ACC112 (cell line): ENCODE measurements at regions not wholly inside any gene's neighbourhood (a gene's known extent, or its start where the extent isn't known, plus 50 kb on each side); places are given as distances from the start of the nearest gene placed in this dataset.

Source experiments
- H2AFZ ChIP-seq: fragments of 200-600 bp; sonication (generic); one replicate; pipeline ENCODE4 v1.6.0; 2017; ENCODE audit warnings: antibody characterized with exemption, low read length; ENCODE audit not compliant: unreplicated experiment
- H3K27ac ChIP-seq: fragments of 200-600 bp; sonication (generic); 2 replicates; pipeline ENCODE4 v1.5.1; 2014; ENCODE audit warnings: low read depth, mild to moderate bottlenecking, antibody characterized with exemption, low read length, moderate library complexity
- H3K27me3 ChIP-seq: fragments of 200-600 bp; sonication (generic); 2 replicates; pipeline ENCODE4 v1.6.1; 2014; ENCODE audit warnings: mild to moderate bottlenecking, antibody characterized with exemption, low read length, moderate library complexity, mixed read lengths; ENCODE audit not compliant: insufficient read depth
- H3K36me3 ChIP-seq: fragments of 200-600 bp; sonication (generic); 2 replicates; pipeline ENCODE4 v1.6.1; 2016; ENCODE audit warnings: mild to moderate bottlenecking, antibody characterized with exemption, low read length, moderate library complexity, mixed read lengths; ENCODE audit not compliant: insufficient read depth
- H3K4me1 ChIP-seq: fragments of 200-600 bp; sonication (generic); one replicate; pipeline ENCODE4 v1.6.1; 2016; ENCODE audit warnings: low read length, mixed read lengths; ENCODE audit not compliant: insufficient read depth, unreplicated experiment, control insufficient read depth
- H3K4me3 ChIP-seq: fragments of 200-600 bp; sonication (generic); 2 replicates; pipeline ENCODE4 v1.5.1; 2014; ENCODE audit warnings: mild to moderate bottlenecking, low read depth, low read length
- H3K79me2 ChIP-seq: fragments of 200-600 bp; sonication (generic); one replicate; pipeline ENCODE4 v1.6.0; 2016; ENCODE audit warnings: low read length; ENCODE audit not compliant: control insufficient read depth, unreplicated experiment, insufficient read depth

- H3K36me3 ChIP-seq: no peaks in the 10 kb centered on the region
- H3K4me3 ChIP-seq: no peak overlapping the region
- no peak overlapping the region for H3K27ac ChIP-seq
- no peaks in the 10 kb centered on the region for H3K79me2 ChIP-seq
- peaks cover 86% of the 10 kb centered on the region for H3K27me3 ChIP-seq
- H2AFZ ChIP-seq: no peak overlapping the region
- H3K4me1 ChIP-seq: no peaks in the 10 kb centered on the region
Measured at GRCh38 chr6:41404182-41404845, 68.9 kb downstream of the NCR2 start.

GRCh38 chr6:41405941-41406727 is 70.7 kb downstream of the NCR2 start:
- Histone ChIP-seq H3K27ac (no peak overlapping the region), H3K36me3 (no peaks in the 10 kb centered on the region), H3K4me3 (no peak overlapping the region), H3K79me2 (no peaks in the 10 kb centered on the region), H3K27me3 (peaks cover 88% of the 10 kb centered on the region), H2AFZ (no peak overlapping the region), H3K4me1 (no peaks in the 10 kb centered on the region)

DNA sequence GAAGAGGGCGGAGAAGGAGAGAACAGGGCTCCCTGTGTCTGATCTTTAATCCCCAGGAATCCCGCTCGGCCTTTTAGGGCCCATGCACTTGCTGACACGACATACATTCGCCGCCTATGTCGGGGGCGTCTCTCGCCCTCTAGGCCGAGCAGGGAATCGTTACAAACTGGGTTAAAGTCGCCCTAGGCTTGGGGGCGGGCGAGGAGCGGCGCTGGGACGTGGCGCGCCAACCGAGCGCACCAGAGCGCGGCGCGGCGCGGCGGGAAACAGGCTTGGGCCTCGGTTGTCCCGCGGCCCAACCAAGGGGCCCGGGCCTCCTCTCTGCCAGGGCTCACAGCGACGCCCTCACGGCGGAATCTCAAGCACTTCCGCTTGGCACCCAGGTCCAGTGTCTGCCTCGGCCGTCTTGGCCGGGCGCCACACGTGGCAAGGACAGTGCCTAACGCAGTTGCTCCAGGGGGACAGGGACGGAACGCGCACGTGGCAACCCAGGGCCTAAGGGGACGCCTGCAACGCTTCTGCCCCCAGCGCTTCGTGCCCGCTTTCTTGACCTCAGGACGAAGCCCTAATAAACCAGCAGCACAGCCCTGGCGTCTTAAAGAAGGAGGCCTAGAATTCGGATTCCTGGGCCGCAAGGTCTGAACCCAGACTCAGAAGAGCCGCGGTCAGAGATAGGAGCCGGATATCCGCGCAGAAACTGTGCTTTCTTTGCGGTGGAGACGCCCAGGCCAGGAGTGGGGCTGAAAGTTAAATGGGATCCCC is 71.5 kb downstream of the NCR2 start:
- peaks cover 87% of the 10 kb centered on the region for H3K27me3 ChIP-seq
- H3K36me3 ChIP-seq: no peaks in the 10 kb centered on the region
- H2AFZ ChIP-seq: no peak overlapping the region
- H3K79me2 ChIP-seq: no peaks in the 10 kb centered on the region
- no peaks in the 10 kb centered on the region for H3K4me1 ChIP-seq
- no peak overlapping the region for H3K27ac ChIP-seq
- no peak overlapping the region for H3K4me3 ChIP-seq

GRCh38 chr6:41408576-41408975 is 73.2 kb downstream of the NCR2 start:
- H2AFZ ChIP-seq: no peak overlapping the region
- peaks cover 88% of the 10 kb centered on the region for H3K27me3 ChIP-seq
- no peak overlapping the region for H3K27ac ChIP-seq
- no peaks in the 10 kb centered on the region for H3K4me1 ChIP-seq
- no peak overlapping the region for H3K4me3 ChIP-seq
- H3K79me2 ChIP-seq: no peaks in the 10 kb centered on the region
- H3K36me3 ChIP-seq: no peaks in the 10 kb centered on the region

GRCh38 chr6:41408982-41409381 is 73.6 kb downstream of the NCR2 start:
- Histone ChIP-seq H3K4me1 (no peaks in the 10 kb centered on the region), H3K79me2 (no peaks in the 10 kb centered on the region), H3K4me3 (no peak overlapping the region), H2AFZ (no peak overlapping the region), H3K36me3 (no peaks in the 10 kb centered on the region), H3K27ac (no peak overlapping the region), H3K27me3 (peaks cover 89% of the 10 kb centered on the region)

GRCh38 chr6:41409489-41409888 is 74.1 kb downstream of the NCR2 start:
- Histone ChIP-seq H3K4me1 (no peaks in the 10 kb centered on the region), H3K27me3 (peaks cover 89% of the 10 kb centered on the region), H3K79me2 (no peaks in the 10 kb centered on the region), H3K4me3 (no peak overlapping the region), H3K27ac (no peak overlapping the region), H3K36me3 (no peaks in the 10 kb centered on the region), H2AFZ (no peak overlapping the region)

DNA sequence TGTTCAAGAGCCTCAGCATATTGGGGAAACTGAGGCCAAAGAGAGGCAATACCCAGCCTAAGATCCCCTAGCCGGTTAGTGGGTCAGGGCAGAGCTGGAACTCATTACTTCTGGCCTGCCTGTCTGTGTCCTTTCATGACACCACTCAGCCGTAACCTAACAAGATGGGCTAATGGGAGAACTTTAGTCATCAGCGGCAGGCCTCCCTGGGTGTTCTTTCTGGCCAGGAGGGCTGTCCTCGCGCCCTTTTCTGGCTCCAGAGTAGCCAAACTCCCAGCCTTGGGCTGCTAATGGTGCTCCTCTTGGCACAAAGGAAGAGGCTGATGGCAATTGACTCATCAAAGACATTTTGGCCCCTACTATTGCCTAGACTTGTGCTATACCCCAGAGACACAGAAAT is 76.6 kb downstream of the NCR2 start:
- H3K27ac ChIP-seq: no peak overlapping the region
- H3K4me1 ChIP-seq: no peaks in the 10 kb centered on the region
- no peaks in the 10 kb centered on the region for H3K36me3 ChIP-seq
- H3K79me2 ChIP-seq: no peaks in the 10 kb centered on the region
- H3K4me3 ChIP-seq: no peak overlapping the region
- no peak overlapping the region for H2AFZ ChIP-seq
- H3K27me3 ChIP-seq: peaks cover 94% of the 10 kb centered on the region

GRCh38 chr6:41413250-41413649 is 77.8 kb downstream of the NCR2 start:
- Histone ChIP-seq H3K36me3 (no peaks in the 10 kb centered on the region), H3K4me1 (no peaks in the 10 kb centered on the region), H3K4me3 (no peak overlapping the region), H3K27me3 (peaks cover 95% of the 10 kb centered on the region), H3K27ac (no peak overlapping the region), H3K79me2 (no peaks in the 10 kb centered on the region), H2AFZ (no peak overlapping the region)

DNA sequence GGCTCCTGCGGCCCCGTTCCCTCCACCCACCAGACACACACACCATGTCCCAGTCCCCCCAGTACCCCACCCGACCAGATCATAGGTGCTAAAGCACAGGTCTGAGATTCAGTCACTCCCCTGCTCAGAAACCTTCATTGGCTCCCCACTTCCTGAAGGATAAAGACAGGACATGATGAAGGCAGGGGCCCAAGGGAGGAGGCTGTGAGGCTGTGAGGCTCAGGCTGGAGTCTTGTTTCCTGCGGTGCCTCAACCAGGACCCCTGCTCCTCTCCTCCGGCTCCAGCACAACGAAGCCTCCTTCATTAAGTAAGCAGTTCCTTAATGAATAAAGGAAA is 81.1 kb downstream of the NCR2 start:
- Histone ChIP-seq H3K27ac (no peak overlapping the region), H3K36me3 (no peaks in the 10 kb centered on the region), H2AFZ (no peak overlapping the region), H3K4me1 (no peaks in the 10 kb centered on the region), H3K4me3 (no peak overlapping the region), H3K27me3 (peaks cover 93% of the 10 kb centered on the region), H3K79me2 (no peaks in the 10 kb centered on the region)

- Histone ChIP-seq H2AFZ (no peak overlapping the region), H3K79me2 (no peaks in the 10 kb centered on the region), H3K4me1 (no peaks in the 10 kb centered on the region), H3K27me3 (peaks cover 97% of the 10 kb centered on the region), H3K4me3 (no peak overlapping the region), H3K27ac (no peak overlapping the region), H3K36me3 (no peaks in the 10 kb centered on the region)
Measured at GRCh38 chr6:41418741-41419140, 83.3 kb downstream of the NCR2 start.
